ENCODE measurements at regions not wholly inside any gene's neighbourhood (a gene's known extent, or its start where the extent isn't known, plus 50 kb on each side); places are given as distances from the start of the nearest gene placed in this dataset.
A peak's percentile ranks its signal among the peaks of the same experiment; 100 is the strongest.
"Not testable (repeated sequence)": the region's sequence is repeated elsewhere in the genome, so short reads cannot be mapped to it uniquely, and the experiment has no call there.

DNA sequence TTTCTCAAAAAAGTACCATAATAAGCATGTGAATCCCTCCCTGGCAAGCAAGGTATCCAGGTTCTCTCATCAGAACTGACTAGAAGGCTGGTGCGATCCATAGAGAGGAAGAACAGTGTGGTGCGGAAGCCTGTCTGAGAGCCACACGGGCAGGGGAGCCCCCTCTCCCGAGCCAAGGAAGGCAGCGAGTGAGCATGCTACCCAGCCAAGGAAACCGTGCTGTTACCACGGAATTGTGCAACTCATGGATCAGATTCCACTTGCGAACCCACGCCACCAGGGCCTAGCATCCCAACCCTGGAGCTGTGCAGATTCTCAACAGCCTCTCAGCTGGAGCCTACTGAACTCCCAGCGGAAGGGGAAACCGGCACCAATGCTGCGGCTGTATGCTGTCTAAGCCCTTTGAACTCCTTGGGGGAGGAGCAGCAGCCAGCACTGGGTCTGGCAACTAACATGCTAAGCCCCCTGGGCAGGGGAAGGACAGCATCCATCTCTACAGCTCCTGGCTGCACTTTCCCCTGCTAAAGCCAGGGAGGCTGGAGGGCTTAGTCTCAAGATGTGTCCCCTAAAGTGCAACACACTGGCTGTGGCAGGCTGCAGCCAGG, 823.1 kb downstream of the EPHA4 start:
- DNase-seq = no peak

- DNase-seq = no peak
These were observed 818.6 kb downstream of the EPHA4 start for GRCh38 chr2:220753486-220753885.

GRCh38 chr2:220756653-220757052, 815.5 kb downstream of the EPHA4 start:
- DNase-seq = no peak

DNA sequence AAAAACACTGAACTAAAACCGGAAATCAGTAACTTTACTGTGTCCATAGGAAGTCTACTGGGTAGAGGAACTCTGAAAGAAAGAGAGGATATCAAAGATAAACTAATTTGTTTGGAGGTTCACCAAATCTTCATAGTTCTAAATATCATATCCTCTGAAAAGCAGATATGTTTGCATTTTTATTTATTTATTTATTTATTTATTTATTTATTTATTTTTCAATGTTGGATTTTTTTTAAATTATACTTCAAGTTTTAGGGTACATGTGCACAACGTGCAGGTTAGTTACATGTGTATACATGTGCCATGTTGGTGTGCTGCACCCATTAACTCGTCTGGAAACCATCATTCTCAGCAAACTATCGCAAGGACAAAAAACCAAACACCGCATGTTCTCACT, 813.7 kb downstream of the EPHA4 start:
- DNase-seq = not testable (repeated sequence)

- DNase-seq = no peak
These were observed 807.9 kb downstream of the EPHA4 start for GRCh38 chr2:220764171-220764570.

GRCh38 chr2:220767591-220768255, 804.4 kb downstream of the EPHA4 start:
- DNase-seq = no peak

DNA sequence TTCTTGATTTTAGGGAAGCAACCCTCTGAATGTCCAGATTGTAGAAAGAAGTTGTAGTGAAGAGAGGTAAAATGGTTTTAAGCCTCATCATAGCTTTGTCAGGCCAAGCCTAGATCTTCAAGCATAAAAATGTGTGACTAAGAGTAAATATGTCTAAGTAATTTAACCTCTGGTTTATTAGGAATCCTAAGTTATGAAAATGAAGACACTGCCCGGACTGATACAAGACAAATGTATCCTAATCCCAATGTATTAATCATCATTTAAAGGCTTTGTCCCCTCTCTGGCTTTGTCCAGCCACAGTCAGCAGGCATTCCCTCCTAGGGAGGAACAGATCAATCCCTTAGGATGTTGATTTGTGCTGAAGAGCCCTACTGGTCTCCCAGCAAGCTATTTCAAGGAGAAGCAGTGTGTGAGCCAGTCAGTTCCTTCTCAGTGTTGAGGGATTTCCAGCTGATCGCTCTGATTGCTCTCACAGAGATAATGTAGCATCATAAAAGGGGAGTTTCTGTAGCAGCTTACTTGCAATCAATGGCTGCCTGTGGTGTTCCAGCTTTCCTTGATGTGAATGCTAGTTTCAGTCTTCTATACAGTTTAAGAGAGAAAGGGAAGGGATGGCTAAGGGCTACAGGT, 796.1 kb downstream of the EPHA4 start:
- no peak for DNase-seq

DNA sequence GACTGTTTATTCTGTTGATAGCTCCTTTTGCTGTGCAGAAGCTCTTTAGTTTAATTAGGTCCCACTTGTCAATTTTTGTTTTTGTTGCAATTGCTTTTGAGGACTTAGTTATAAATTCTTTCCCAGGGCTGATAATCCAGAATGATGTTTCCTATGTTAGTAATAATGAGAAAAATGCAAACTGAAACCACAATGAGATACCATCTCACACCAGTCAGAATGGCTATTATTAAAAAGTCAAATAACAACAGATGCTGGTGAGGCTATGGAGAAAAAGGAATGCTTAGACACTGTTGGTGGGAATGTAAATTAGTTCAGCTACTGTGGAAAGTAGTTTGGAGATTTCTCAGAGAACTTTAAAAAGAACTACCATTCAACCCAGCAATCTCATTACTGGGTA, 793.0 kb downstream of the EPHA4 start:
- not testable (repeated sequence) for DNase-seq

DNA sequence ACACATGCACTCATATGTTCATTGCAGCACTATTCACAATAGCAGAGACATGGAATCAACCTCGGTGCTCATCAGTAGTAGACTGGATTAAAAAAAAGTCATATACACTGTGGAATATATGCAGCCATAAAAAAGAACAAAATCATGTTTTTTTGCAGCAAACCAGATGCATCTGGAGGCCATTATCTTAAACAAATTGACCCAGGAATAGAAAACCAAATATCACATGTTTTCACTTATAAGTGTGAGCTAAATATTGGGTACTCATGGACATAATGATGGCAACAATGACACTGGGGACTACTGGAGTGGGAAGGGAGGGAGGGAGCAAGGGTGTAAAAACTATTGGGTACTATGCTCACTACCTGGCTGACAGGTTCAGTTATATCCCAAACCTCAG, 792.6 kb downstream of the EPHA4 start:
- no peak for DNase-seq

GRCh38 chr2:220779931-220780330, 792.2 kb downstream of the EPHA4 start:
- no peak for DNase-seq

DNA sequence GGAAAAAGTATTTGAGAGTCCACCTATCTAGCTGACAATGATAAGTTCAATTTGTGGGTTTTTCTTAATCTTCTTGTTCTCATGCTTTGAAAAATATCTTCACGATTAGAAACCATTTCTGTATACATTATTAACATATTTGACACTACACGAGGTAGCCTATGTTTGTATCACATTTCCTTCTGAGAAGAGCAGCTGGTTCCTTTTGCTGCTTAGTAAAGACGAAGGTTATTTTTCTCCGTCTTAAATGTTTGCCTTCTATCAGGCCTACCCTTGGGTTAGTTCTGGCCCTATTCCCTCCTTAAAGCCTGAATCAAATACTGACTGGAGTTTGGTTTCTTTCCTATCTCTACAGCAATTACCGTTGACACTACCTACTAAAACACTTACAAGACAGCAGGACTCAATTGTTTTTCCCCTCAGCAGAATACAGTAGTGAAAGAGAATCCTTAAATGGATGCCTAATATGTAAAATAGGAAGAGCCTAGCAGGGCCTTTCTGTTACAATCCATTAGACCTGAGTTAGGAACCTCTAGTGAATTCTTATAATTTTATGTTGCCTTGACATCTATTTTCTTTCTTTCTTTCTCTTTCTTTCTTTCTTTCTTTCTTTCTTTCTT, 790.4 kb downstream of the EPHA4 start:
- no peak for DNase-seq

DNA sequence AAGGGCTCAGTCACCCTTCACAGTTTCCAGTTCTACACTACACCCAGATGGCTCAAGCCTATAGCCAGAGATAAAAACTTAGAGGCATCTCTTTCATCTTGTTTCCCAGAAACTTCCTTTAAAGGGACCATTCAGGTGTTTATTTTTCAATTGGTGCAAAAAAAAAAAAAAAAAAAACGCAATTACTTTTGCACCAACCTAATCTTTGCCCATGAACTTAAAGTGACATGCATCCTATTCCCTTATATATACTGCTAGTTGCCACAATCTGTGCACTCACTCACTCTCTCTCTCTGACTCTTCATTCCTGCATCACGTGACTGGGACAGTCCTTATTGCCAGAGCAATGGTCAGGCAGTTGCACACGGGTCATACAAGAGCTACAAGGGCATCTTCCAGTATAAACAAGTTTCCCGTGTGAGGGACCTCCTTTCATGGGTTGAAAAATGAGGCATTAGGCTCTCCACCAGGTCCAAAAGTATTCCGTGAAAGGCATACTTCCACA, 789.4 kb downstream of the EPHA4 start:
- DNase-seq = no peak

DNA sequence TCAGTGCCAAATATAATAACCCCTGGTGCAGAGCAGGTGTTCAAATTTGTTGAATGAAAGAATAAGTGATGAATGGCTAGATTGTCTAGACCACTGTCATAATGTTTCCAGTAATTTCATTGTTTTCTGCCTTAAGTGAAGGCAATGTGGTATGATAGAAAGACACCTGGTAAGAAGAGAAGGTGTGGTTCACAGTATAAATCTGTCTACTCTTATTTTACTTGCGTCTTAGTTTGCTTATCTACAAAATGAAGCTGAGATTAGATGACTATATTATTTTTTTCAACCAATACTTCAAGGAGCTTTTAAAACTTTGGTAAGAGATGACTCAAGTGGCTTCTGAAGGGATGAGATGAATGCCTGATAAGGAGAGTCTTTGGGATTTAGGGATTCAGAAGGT, 788.4 kb downstream of the EPHA4 start:
- DNase-seq = no peak

DNA sequence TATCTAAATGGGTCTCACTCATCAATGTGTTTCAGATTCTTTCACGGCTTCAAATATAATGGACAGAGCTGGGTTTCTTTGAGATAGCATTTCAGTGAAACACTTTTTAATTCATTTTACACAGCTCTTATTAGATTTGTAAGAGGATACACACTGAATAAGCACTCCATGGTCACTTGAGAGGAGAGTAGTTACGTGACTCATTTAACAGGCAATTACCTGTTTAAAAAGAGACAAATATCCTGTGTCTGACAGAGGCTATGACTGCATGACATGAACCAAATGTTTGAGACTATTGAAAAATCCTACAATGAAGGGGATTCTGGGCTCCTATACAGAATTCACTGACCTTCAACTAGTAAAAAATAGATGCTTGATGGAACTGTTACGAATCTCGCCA, 786.9 kb downstream of the EPHA4 start:
- peak in 1 of 2 experiments; percentile 23 for DNase-seq

GRCh38 chr2:220786216-220786615, 785.9 kb downstream of the EPHA4 start:
- DNase-seq = no peak

GRCh38 chr2:220787251-220787650, 784.9 kb downstream of the EPHA4 start:
- DNase-seq = no peak

DNA sequence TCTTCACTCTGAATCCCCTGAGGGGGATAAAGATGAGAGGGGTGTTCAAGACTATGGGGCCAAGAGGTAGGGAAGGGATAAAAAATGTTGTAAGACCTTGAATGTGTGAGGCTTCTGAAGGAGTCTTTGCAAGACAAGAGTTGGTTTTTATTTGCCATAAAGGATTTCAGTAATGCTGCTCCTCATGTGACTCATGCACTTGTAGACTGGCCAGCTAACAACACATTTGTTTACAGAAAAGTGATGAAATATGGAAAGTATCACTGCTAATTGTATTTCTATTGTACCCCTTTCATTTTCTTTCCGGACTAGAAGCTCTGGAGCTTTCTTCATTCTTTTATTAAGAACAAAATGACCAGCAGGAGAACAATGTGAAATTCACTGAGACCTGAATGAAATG, 782.1 kb downstream of the EPHA4 start:
- DNase-seq = no peak

- DNase-seq = no peak
These were observed 776.4 kb downstream of the EPHA4 start for GRCh38 chr2:220795705-220796104.

- DNase-seq = no peak
These were observed 761.0 kb downstream of the EPHA4 start for GRCh38 chr2:220811115-220811514.

DNA sequence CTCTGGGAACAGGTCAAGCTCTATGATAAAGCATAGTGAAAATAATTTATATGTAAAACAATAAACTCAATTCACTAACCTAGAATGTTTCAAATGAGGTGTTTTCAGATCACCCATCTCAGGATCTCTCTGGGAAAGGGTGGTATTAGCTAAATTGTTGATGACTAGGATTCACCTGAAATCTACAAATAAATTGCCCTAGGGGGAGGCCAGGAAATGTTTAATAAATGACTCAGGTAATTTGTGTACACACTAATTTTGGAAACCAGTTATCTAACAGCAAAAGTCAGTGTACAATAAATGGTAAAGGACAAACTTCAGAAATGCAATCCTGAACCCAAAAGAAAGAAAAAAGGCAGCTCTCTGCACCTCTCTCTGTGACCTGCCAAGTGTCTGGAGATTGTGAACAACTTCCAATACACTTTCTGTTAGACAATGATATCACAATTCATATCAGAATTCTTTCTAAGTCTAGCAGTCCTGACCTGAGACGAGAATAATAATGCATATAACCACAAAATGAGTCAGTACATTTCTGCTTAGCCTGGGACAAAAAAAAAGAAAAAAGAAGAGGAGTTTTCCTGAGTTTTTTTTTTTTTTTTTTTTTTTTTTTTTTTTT, 760.0 kb downstream of the EPHA4 start:
- DNase-seq = no peak

DNA sequence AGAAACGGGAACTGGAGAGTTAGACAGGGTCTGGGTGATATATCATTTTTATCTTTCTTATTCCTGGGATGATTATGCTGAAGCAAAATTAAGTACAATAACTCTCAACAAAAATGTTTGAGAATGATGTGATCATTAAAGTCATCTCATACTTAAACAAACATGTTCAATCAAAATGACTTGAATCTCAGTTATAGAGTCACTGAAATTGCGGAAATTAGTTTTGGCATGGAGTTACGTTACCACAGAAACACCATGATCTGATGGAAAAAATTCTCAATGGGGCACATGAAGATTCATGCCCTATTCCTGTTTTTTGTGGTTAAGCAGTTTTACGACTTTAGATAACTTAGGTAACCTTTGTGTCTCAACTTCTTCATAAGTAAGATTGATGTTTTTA, 757.7 kb downstream of the EPHA4 start:
- no peak for DNase-seq

GRCh38 chr2:220815698-220816097, 756.4 kb downstream of the EPHA4 start:
- no peak for DNase-seq

- DNase-seq = no peak
These were observed 750.4 kb downstream of the EPHA4 start for GRCh38 chr2:220821683-220822082.

All from NCI-H524 (cell line).